T-helper 17 cell (primary cell): ENCODE measurements at regions not wholly inside any gene's neighbourhood (a gene's known extent, or its start where the extent isn't known, plus 50 kb on each side); places are given as distances from the start of the nearest gene placed in this dataset.

Experiments used
- ATAC-seq: fragments of 150-1000 bp; cut with Tn5 transposase; 2 replicates; pipeline ENCODE4 v1.10.0; 2021; ENCODE audit warnings: mild to moderate bottlenecking, moderate library complexity
- DNase-seq, 3 donors: peaks; one replicate each; pipeline versions ENCODE4 v3.0.0 to v3.0.0-alpha.2; 2020 to 2021
- H3K9me3 ChIP-seq: one replicate; pipeline ENCODE4 v1.7.0; 2013; ENCODE audit warnings: low read length, mild to moderate bottlenecking; ENCODE audit not compliant: control insufficient read depth, poor library complexity, severe bottlenecking
- H3K27ac Mint-ChIP-seq: one replicate; pipeline ENCODE4 v1.8.0; 2022; ENCODE audit warnings: mild to moderate bottlenecking, moderate library complexity, mixed read lengths
- H3K27me3 Mint-ChIP-seq: one replicate; pipeline ENCODE4 v1.8.0; 2022; ENCODE audit warnings: mixed read lengths
- H3K36me3 Mint-ChIP-seq: one replicate; pipeline ENCODE4 v1.8.0; 2022; ENCODE audit warnings: low read depth, mixed read lengths
- H3K4me1 Mint-ChIP-seq: one replicate; pipeline ENCODE4 v1.8.0; 2022; ENCODE audit warnings: mild to moderate bottlenecking, mixed read lengths
- H3K4me3 Mint-ChIP-seq: one replicate; pipeline ENCODE4 v1.8.0; 2022; ENCODE audit warnings: mild to moderate bottlenecking, moderate library complexity, mixed read lengths

GRCh38 chr4:157664726-157665125, 444.2 kb downstream of the GRIA2 start:
- H3K4me1 Mint-ChIP-seq: no peaks in the 10 kb centered on the region
- H3K27ac Mint-ChIP-seq: no peak overlapping the region
- H3K4me3 Mint-ChIP-seq: no peak overlapping the region
- H3K27me3 Mint-ChIP-seq: no peaks in the 10 kb centered on the region
- no peaks in the 10 kb centered on the region for H3K36me3 Mint-ChIP-seq
- DNase-seq (no peak), ATAC-seq (no peak)
- H3K9me3 ChIP-seq: no peaks in the 10 kb centered on the region

GRCh38 chr4:157655096-157655809, 434.7 kb downstream of the GRIA2 start:
- no peak for ATAC-seq
- no peaks in the 10 kb centered on the region for H3K36me3 Mint-ChIP-seq
- H3K9me3 ChIP-seq: no peaks in the 10 kb centered on the region
- H3K27me3 Mint-ChIP-seq: no peaks in the 10 kb centered on the region
- no peaks in the 10 kb centered on the region for H3K4me1 Mint-ChIP-seq
- no peak for DNase-seq
- H3K4me3 Mint-ChIP-seq: no peak overlapping the region
- no peak overlapping the region for H3K27ac Mint-ChIP-seq

- H3K27ac Mint-ChIP-seq: no peak overlapping the region
- no peaks in the 10 kb centered on the region for H3K36me3 Mint-ChIP-seq
- H3K9me3 ChIP-seq: no peaks in the 10 kb centered on the region
- DNase-seq: no peak
- no peaks in the 10 kb centered on the region for H3K4me1 Mint-ChIP-seq
- H3K4me3 Mint-ChIP-seq: no peak overlapping the region
- no peak for ATAC-seq
- no peaks in the 10 kb centered on the region for H3K27me3 Mint-ChIP-seq
These were observed 422.7 kb downstream of the GRIA2 start for GRCh38 chr4:157643257-157643656.

- Mint-ChIP-seq H3K27me3 (no peaks in the 10 kb centered on the region), H3K27ac (no peak overlapping the region), H3K4me3 (no peak overlapping the region), H3K4me1 (no peaks in the 10 kb centered on the region), H3K36me3 (no peaks in the 10 kb centered on the region)
- no peaks in the 10 kb centered on the region for H3K9me3 ChIP-seq
- ATAC-seq: no peak
- DNase-seq: no peak
These were observed 413.5 kb downstream of the GRIA2 start for GRCh38 chr4:157634057-157634456.

GRCh38 chr4:157616741-157617472, 396.4 kb downstream of the GRIA2 start:
- Mint-ChIP-seq H3K27me3 (no peaks in the 10 kb centered on the region), H3K27ac (no peak overlapping the region)
- ATAC-seq: no peak

GRCh38 chr4:157607996-157608395, 387.5 kb downstream of the GRIA2 start:
- Mint-ChIP-seq H3K4me3 (no peak overlapping the region), H3K27ac (no peak overlapping the region), H3K36me3 (no peaks in the 10 kb centered on the region), H3K27me3 (no peaks in the 10 kb centered on the region), H3K4me1 (no peaks in the 10 kb centered on the region)
- no peaks in the 10 kb centered on the region for H3K9me3 ChIP-seq
- ATAC-seq (no peak), DNase-seq (no peak)

More at GRCh38 chr4:157616741-157617472, 396.4 kb downstream of the GRIA2 start:
- no peaks in the 10 kb centered on the region for H3K9me3 ChIP-seq
- no peaks in the 10 kb centered on the region for H3K4me1 Mint-ChIP-seq
- H3K4me3 Mint-ChIP-seq: no peak overlapping the region
- H3K36me3 Mint-ChIP-seq: no peaks in the 10 kb centered on the region
- no peak for DNase-seq

- Mint-ChIP-seq H3K4me3 (no peak overlapping the region), H3K4me1 (no peaks in the 10 kb centered on the region), H3K36me3 (no peaks in the 10 kb centered on the region), H3K27me3 (no peaks in the 10 kb centered on the region), H3K27ac (no peak overlapping the region)
- no peak for DNase-seq
- ATAC-seq: no peak
- H3K9me3 ChIP-seq: no peaks in the 10 kb centered on the region
These were observed 380.1 kb downstream of the GRIA2 start for GRCh38 chr4:157600583-157600982.

- Mint-ChIP-seq H3K36me3 (no peaks in the 10 kb centered on the region), H3K4me1 (no peaks in the 10 kb centered on the region), H3K27ac (no peak overlapping the region), H3K4me3 (no peak overlapping the region), H3K27me3 (no peaks in the 10 kb centered on the region)
- DNase-seq (no peak), ATAC-seq (no peak)
- no peaks in the 10 kb centered on the region for H3K9me3 ChIP-seq
These were observed 370.7 kb downstream of the GRIA2 start for GRCh38 chr4:157591245-157591644.

- ATAC-seq (no peak), DNase-seq (no peak)
- H3K27ac Mint-ChIP-seq: no peak overlapping the region
- no peaks in the 10 kb centered on the region for H3K27me3 Mint-ChIP-seq
- no peaks in the 10 kb centered on the region for H3K4me1 Mint-ChIP-seq
- H3K36me3 Mint-ChIP-seq: no peaks in the 10 kb centered on the region
- no peaks in the 10 kb centered on the region for H3K9me3 ChIP-seq
- no peak overlapping the region for H3K4me3 Mint-ChIP-seq
These were observed 370.2 kb downstream of the GRIA2 start for GRCh38 chr4:157590679-157591078.

- no peak for ATAC-seq
- Mint-ChIP-seq H3K27ac (no peak overlapping the region), H3K27me3 (no peaks in the 10 kb centered on the region), H3K4me3 (no peak overlapping the region), H3K36me3 (no peaks in the 10 kb centered on the region), H3K4me1 (no peaks in the 10 kb centered on the region)
- no peaks in the 10 kb centered on the region for H3K9me3 ChIP-seq
- DNase-seq: no peak
These were observed 367.3 kb downstream of the GRIA2 start for GRCh38 chr4:157587681-157588423.

- Mint-ChIP-seq H3K27ac (no peak overlapping the region), H3K4me1 (no peaks in the 10 kb centered on the region)
- no peaks in the 10 kb centered on the region for H3K9me3 ChIP-seq
These were observed 361.6 kb downstream of the GRIA2 start for GRCh38 chr4:157582141-157582540.

GRCh38 chr4:157576671-157577217, 356.2 kb downstream of the GRIA2 start:
- H3K36me3 Mint-ChIP-seq: no peaks in the 10 kb centered on the region
- H3K4me3 Mint-ChIP-seq: no peak overlapping the region
- H3K9me3 ChIP-seq: no peaks in the 10 kb centered on the region
- H3K27ac Mint-ChIP-seq: no peak overlapping the region
- no peak for ATAC-seq
- no peaks in the 10 kb centered on the region for H3K27me3 Mint-ChIP-seq
- H3K4me1 Mint-ChIP-seq: no peaks in the 10 kb centered on the region
- no peak for DNase-seq

More at GRCh38 chr4:157582141-157582540, 361.6 kb downstream of the GRIA2 start:
- no peak for ATAC-seq
- DNase-seq: no peak
- Mint-ChIP-seq H3K27me3 (no peaks in the 10 kb centered on the region), H3K4me3 (no peak overlapping the region), H3K36me3 (no peaks in the 10 kb centered on the region)

- Mint-ChIP-seq H3K27ac (no peak overlapping the region), H3K36me3 (no peaks in the 10 kb centered on the region), H3K4me1 (no peaks in the 10 kb centered on the region), H3K4me3 (no peak overlapping the region), H3K27me3 (no peaks in the 10 kb centered on the region)
- DNase-seq (no peak), ATAC-seq (no peak)
- H3K9me3 ChIP-seq: no peaks in the 10 kb centered on the region
These were observed 354.8 kb downstream of the GRIA2 start for GRCh38 chr4:157575339-157575738.
